GM12891 (cell line): ENCODE measurements at regions not wholly inside any gene's neighbourhood (a gene's known extent, or its start where the extent isn't known, plus 50 kb on each side); places are given as distances from the start of the nearest gene placed in this dataset.

Experiments
- PAX5 ChIP-seq: IDR thresholded peaks from 2 replicates; pipeline ENCODE4 v1.6.1; 2011; ENCODE audit warnings: low read length, moderate library complexity, mild to moderate bottlenecking; ENCODE audit not compliant: insufficient read depth, severe bottlenecking
- POLR2A ChIP-seq: IDR thresholded peaks from 2 replicates; pipeline ENCODE4 v1.6.1; 2011; ENCODE audit warnings: low read depth, low read length, control low read depth
- POLR2AphosphoS5 ChIP-seq: IDR thresholded peaks from 2 replicates; pipeline ENCODE4 v1.6.1; 2011; ENCODE audit warnings: low read depth, low read length, control low read depth
- POU2F2 ChIP-seq: IDR thresholded peaks from 2 replicates; pipeline ENCODE4 v1.6.1; 2011; ENCODE audit warnings: low read depth, mild to moderate bottlenecking, control low read depth, low read length, moderate library complexity
- SPI1 ChIP-seq: IDR thresholded peaks from 2 replicates; pipeline ENCODE4 v1.6.1; 2011; ENCODE audit warnings: low read depth, low read length, control low read depth
- TAF1 ChIP-seq: IDR thresholded peaks from 2 replicates; pipeline ENCODE4 v1.6.1; 2011; ENCODE audit warnings: low read depth, low read length, control low read depth

- TF ChIP-seq TAF1 (no peak), POLR2A (no peak), SPI1 (no peak), POLR2AphosphoS5 (no peak), PAX5 (no peak), POU2F2 (no peak)
Measured at GRCh38 chr16:59887856-59888255, 1153.7 kb upstream of the GOT2 start.
